ENCODE measurements at regions not wholly inside any gene's neighbourhood (a gene's known extent, or its start where the extent isn't known, plus 50 kb on each side); places are given as distances from the start of the nearest gene placed in this dataset.

- TF ChIP-seq POLR2AphosphoS5 (IDR thresholded peaks at IDR 0.05; ENCODE audit: low read depth, low read length) (no peak), POLR2A (IDR thresholded peaks at IDR 0.05; ENCODE audit: borderline replicate concordance, extremely low read depth, insufficient read depth, insufficient read length) (no peak), CTCF (IDR thresholded peaks at IDR 0.05 in 2 of 3, conservative IDR thresholded peaks at IDR 0.05 in 1 of 3; ENCODE audit: borderline replicate concordance in 1 of 3, insufficient read depth in 1 of 3, low read depth in 2 of 3, low read length in 2 of 3) (no peak), EZH2phosphoT487 (IDR thresholded peaks at IDR 0.05; ENCODE audit: borderline replicate concordance) (no peak), SIN3A (IDR thresholded peaks at IDR 0.05; ENCODE audit: low read depth) (no peak), TCF7L2 (IDR thresholded peaks at IDR 0.05; ENCODE audit: borderline replicate concordance, extremely low read depth, insufficient read depth, insufficient read length) (no peak), JUND (IDR thresholded peaks at IDR 0.05) (no peak), RAD21 (IDR thresholded peaks at IDR 0.05; ENCODE audit: low read depth) (no peak)
Observed at GRCh38 chr12:42810006-42810405, 220.5 kb upstream of the PRICKLE1 start.
